HepG2 (cell line): ENCODE measurements at regions not wholly inside any gene's neighbourhood (a gene's known extent, or its start where the extent isn't known, plus 50 kb on each side); places are given as distances from the start of the nearest gene placed in this dataset.

ENCODE experiments used
- ATAD3A ChIP-seq: sonication (generic); formaldehyde crosslinking; IDR thresholded peaks from 2 replicates; pipeline ENCODE4 v1.4.0; 2020; ENCODE audit warnings: missing genetic modification reagents
- NFYC ChIP-seq: IDR thresholded peaks from 2 replicates; pipeline ENCODE4 v1.6.1; 2016; ENCODE audit warnings: missing genetic modification reagents, missing compliant biosample characterization
- NRL ChIP-seq: sonication (generic); formaldehyde crosslinking; IDR thresholded peaks from 2 replicates; pipeline ENCODE4 v1.5.0; 2020; ENCODE audit warnings: missing genetic modification reagents, mild to moderate bottlenecking, moderate library complexity, borderline replicate concordance
- XRCC5 ChIP-seq: fragments of 200-400 bp; formaldehyde crosslinking; optimal IDR thresholded peaks from 2 replicates; pipeline ENCODE3; 2017; ENCODE audit warnings: mild to moderate bottlenecking, low read length
- ZFAT ChIP-seq: sonication (generic); formaldehyde crosslinking; conservative IDR thresholded peaks from 2 replicates; pipeline ENCODE4 v1.8.1; 2023; ENCODE audit warnings: missing genetic modification reagents, inconsistent platforms
- ZNF614 ChIP-seq: IDR thresholded peaks from 2 replicates; pipeline ENCODE4 v1.6.1; 2018; ENCODE audit warnings: missing biosample characterization, missing genetic modification reagents, inconsistent platforms, borderline replicate concordance
- TF ChIP-seq, protein P1 (sequence below): sonication (generic); formaldehyde crosslinking; IDR thresholded peaks from 2 replicates; pipeline ENCODE4 v1.8.1; 2023; ENCODE audit warnings: mild to moderate bottlenecking, moderate library complexity, missing genetic modification reagents
- TF ChIP-seq, protein P2 (sequence below): sonication (generic); formaldehyde crosslinking; conservative IDR thresholded peaks from 2 replicates; pipeline ENCODE4 v1.8.0; 2022; ENCODE audit warnings: missing genetic modification reagents
- TF ChIP-seq, protein P3 (sequence below): sonication (generic); formaldehyde crosslinking; IDR thresholded peaks from 2 replicates; pipeline ENCODE4 v1.5.0; 2020; ENCODE audit warnings: mild to moderate bottlenecking, missing genetic modification reagents
- TF ChIP-seq, protein P4 (sequence below): sonication (generic); formaldehyde crosslinking; IDR thresholded peaks from 2 replicates; pipeline ENCODE4 v1.4.0; 2020; ENCODE audit warnings: missing genetic modification reagents
- TF ChIP-seq, protein P5 (sequence below), 2 experiments: fragments of 450-650 bp in 1 of 2; sonication (generic) in 1 of 2; formaldehyde crosslinking; IDR thresholded peaks; 2 replicates each; pipeline versions ENCODE4 v1.5.0 to v1.8.0; 2020 to 2022; ENCODE audit warnings: mild to moderate bottlenecking in 1 of 2, missing genetic modification reagents in 1 of 2

DNA sequence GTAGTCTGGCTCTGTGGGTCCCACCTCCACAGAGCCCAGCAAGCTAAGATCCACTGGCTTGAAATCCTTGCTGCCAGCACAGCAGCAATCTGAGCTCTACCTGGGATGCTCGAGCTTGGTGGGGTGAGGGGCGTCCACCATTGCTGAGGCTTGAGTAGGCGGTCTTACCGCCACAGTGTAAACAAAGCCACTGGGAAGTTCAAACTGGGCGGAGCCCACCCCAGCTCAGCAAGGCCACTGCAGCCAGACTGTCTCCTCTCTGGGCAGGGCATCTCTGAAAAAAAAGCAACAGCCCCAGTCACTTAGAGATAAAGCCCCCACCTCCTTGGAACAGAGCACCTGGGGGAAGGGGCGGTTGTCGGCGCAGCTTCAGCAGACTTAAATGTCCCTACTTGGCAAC lies 243.2 kb upstream of the POF1B start (continued):
- TF ChIP-seq, protein P1, sequence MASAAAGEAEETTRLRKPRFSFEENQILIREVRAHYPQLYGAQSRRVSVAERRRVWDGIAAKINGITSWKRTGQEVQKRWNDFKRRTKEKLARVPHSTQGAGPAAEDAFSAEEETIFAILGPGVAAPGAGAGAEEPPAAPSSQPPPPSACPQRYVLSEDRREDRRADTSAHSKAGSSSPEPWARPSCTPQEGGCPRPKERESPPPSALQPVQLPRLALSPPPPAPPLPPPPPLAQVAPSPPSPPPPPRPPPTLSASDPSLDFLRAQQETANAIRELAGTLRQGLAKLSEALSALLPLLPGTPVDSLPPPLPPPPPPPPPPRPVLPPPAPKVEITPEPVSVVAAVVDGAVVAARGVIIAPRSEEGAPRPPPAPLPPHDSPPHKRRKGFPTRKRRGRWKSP = no peak
- no peak for TF ChIP-seq NFYC
- TF ChIP-seq, protein P2, sequence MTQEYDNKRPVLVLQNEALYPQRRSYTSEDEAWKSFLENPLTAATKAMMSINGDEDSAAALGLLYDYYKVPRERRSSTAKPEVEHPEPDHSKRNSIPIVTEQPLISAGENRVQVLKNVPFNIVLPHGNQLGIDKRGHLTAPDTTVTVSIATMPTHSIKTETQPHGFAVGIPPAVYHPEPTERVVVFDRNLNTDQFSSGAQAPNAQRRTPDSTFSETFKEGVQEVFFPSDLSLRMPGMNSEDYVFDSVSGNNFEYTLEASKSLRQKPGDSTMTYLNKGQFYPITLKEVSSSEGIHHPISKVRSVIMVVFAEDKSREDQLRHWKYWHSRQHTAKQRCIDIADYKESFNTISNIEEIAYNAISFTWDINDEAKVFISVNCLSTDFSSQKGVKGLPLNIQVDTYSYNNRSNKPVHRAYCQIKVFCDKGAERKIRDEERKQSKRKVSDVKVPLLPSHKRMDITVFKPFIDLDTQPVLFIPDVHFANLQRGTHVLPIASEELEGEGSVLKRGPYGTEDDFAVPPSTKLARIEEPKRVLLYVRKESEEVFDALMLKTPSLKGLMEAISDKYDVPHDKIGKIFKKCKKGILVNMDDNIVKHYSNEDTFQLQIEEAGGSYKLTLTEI = no peak
- no peak for TF ChIP-seq ATAD3A
- no peak for TF ChIP-seq ZNF614 (CRISPR knock-in tag)
- TF ChIP-seq, protein P3, sequence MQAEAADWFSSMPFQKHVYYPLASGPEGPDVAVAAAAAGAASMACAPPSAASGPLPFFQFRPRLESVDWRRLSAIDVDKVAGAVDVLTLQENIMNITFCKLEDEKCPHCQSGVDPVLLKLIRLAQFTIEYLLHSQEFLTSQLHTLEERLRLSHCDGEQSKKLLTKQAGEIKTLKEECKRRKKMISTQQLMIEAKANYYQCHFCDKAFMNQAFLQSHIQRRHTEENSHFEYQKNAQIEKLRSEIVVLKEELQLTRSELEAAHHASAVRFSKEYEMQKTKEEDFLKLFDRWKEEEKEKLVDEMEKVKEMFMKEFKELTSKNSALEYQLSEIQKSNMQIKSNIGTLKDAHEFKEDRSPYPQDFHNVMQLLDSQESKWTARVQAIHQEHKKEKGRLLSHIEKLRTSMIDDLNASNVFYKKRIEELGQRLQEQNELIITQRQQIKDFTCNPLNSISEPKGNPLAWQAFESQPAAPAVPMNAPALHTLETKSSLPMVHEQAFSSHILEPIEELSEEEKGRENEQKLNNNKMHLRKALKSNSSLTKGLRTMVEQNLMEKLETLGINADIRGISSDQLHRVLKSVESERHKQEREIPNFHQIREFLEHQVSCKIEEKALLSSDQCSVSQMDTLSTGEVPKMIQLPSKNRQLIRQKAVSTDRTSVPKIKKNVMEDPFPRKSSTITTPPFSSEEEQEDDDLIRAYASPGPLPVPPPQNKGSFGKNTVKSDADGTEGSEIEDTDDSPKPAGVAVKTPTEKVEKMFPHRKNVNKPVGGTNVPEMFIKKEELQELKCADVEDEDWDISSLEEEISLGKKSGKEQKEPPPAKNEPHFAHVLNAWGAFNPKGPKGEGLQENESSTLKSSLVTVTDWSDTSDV (CRISPR knock-in tag) = no peak
- TF ChIP-seq NRL (CRISPR knock-in tag) = no peak
- TF ChIP-seq, protein P4, sequence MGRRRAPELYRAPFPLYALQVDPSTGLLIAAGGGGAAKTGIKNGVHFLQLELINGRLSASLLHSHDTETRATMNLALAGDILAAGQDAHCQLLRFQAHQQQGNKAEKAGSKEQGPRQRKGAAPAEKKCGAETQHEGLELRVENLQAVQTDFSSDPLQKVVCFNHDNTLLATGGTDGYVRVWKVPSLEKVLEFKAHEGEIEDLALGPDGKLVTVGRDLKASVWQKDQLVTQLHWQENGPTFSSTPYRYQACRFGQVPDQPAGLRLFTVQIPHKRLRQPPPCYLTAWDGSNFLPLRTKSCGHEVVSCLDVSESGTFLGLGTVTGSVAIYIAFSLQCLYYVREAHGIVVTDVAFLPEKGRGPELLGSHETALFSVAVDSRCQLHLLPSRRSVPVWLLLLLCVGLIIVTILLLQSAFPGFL (CRISPR knock-in tag) = no peak
- no peak for TF ChIP-seq XRCC5
- TF ChIP-seq ZFAT (CRISPR knock-in tag) = no peak
- TF ChIP-seq, protein P5, sequence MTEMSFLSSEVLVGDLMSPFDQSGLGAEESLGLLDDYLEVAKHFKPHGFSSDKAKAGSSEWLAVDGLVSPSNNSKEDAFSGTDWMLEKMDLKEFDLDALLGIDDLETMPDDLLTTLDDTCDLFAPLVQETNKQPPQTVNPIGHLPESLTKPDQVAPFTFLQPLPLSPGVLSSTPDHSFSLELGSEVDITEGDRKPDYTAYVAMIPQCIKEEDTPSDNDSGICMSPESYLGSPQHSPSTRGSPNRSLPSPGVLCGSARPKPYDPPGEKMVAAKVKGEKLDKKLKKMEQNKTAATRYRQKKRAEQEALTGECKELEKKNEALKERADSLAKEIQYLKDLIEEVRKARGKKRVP (CRISPR knock-in tag; IDR thresholded peaks at IDR 0.05) = no peak
